ENCODE measurements at regions not wholly inside any gene's neighbourhood (a gene's known extent, or its start where the extent isn't known, plus 50 kb on each side); places are given as distances from the start of the nearest gene placed in this dataset.
"Not testable (repeated sequence)": the region's sequence is repeated elsewhere in the genome, so short reads cannot be mapped to it uniquely, and the experiment has no call there.

- Histone ChIP-seq H2BK120ac (ENCODE audit: low read depth, low read length, poor library complexity, severe bottlenecking) (no peak overlapping the region), H4K5ac (ENCODE audit: insufficient read length, low read depth, low read length) (no peak overlapping the region), H3K79me2 (ENCODE audit: insufficient read depth, low read length) (no peaks in the 10 kb centered on the region), H3K27me3 (ENCODE audit: insufficient read depth, low read length) (no peaks in the 10 kb centered on the region), H3K4me1 (ENCODE audit: insufficient read depth, low read length) (no peaks in the 10 kb centered on the region), H3K27ac (ENCODE audit: insufficient read length, low read depth, low read length) (no peak overlapping the region), H4K20me1 (ENCODE audit: control insufficient read depth, insufficient read depth, insufficient read length) (no peaks in the 10 kb centered on the region), H2BK5ac (ENCODE audit: insufficient read length, low read length) (no peak overlapping the region), H4K8ac (replicated peaks; ENCODE audit: insufficient read length, low read depth, low read length) (no peak overlapping the region), H2BK15ac (ENCODE audit: low read depth, low read length) (no peak overlapping the region), H3K9me3 (ENCODE audit: control insufficient read depth, low read depth, low read length) (no peaks in the 10 kb centered on the region), H3K14ac (ENCODE audit: insufficient read depth, low read length) (no peak overlapping the region), H3K4ac (ENCODE audit: low read depth, low read length) (no peak overlapping the region), H3K56ac (ENCODE audit: insufficient read length, low read depth, low read length) (no peak overlapping the region), H3K18ac (ENCODE audit: insufficient read length, low read depth, low read length) (no peak overlapping the region), H3K23me2 (ENCODE audit: insufficient read length, low read depth, low read length, poor library complexity, severe bottlenecking) (no peaks in the 10 kb centered on the region), H3K4me2 (ENCODE audit: insufficient read depth, insufficient read length, low read length) (no peak overlapping the region), H2AK5ac (ENCODE audit: insufficient read length, low read length) (no peak overlapping the region), H3T11ph (ENCODE audit: low read length) (no peak overlapping the region), H3K23ac (ENCODE audit: insufficient read length, low read depth, low read length) (no peak overlapping the region), H2BK20ac (ENCODE audit: low read depth, low read length, poor library complexity, severe bottlenecking) (no peak overlapping the region), H4K91ac (ENCODE audit: insufficient read length, low read depth, low read length) (no peak overlapping the region), H2BK12ac (ENCODE audit: insufficient read length, low read depth, low read length) (no peak overlapping the region), H3K79me1 (ENCODE audit: insufficient read depth, low read depth, low read length, poor library complexity, severe bottlenecking) (no peaks in the 10 kb centered on the region), H2AFZ (ENCODE audit: low read length) (no peak overlapping the region), H3K9ac (ENCODE audit: extremely low read depth, insufficient read length, low read length) (no peak overlapping the region)
- Mint-ChIP-seq H3K27me3 (ENCODE audit: low read depth) (no peaks in the 10 kb centered on the region; the same call in 1 of the 2 replicates), H3K4me1 (peaks cover 2 to 5% of the 10 kb centered on the region in 2 experiments; a peak in 2 of 4 replicates), H3K27ac (no peak overlapping the region), H3K4me3 (no peak overlapping the region), H3K9me3 (peaks cover 5 to 6% of the 10 kb centered on the region in 2 experiments; a peak in 4 of 5 replicates), H3K36me3 (ENCODE audit: insufficient read depth in 1 of 3, low read depth in 3 of 3) (peaks cover 0 to 3% (median 0%) of the 10 kb centered on the region in 3 experiments; a peak in 1 of 7 replicates)
- no CpG with 5 or more reads among the region's 2 CpGs for WGBS (ENCODE audit: extremely low coverage, insufficient read length, low lambda C conversion rate)
- no peak for TF ChIP-seq CTCF (conservative IDR thresholded peaks at IDR 0.05)
- no peak for DNase-seq
These were observed 223.2 kb upstream of the ONECUT1 start for GRCh38 chr15:53013329-53013728.

- not testable (repeated sequence) for DNase-seq; H3K27me3 ChIP-seq (ENCODE audit: insufficient read depth, low read length); H2BK5ac ChIP-seq (ENCODE audit: insufficient read length, low read length); H3K27me3 Mint-ChIP-seq (ENCODE audit: low read depth); H3K23me2 ChIP-seq (ENCODE audit: insufficient read length, low read depth, low read length, poor library complexity, severe bottlenecking); H3K4me1 ChIP-seq (ENCODE audit: insufficient read depth, low read length); H3K4me3 Mint-ChIP-seq; H4K20me1 ChIP-seq (ENCODE audit: control insufficient read depth, insufficient read depth, insufficient read length); H3K18ac ChIP-seq (ENCODE audit: insufficient read length, low read depth, low read length); H3K79me2 ChIP-seq (ENCODE audit: insufficient read depth, low read length); H2AK5ac ChIP-seq (ENCODE audit: insufficient read length, low read length); H3K4me2 ChIP-seq (ENCODE audit: insufficient read depth, insufficient read length, low read length); H3K23ac ChIP-seq (ENCODE audit: insufficient read length, low read depth, low read length); H3K9me3 Mint-ChIP-seq; H3K9ac ChIP-seq (ENCODE audit: extremely low read depth, insufficient read length, low read length); H3K4ac ChIP-seq (ENCODE audit: low read depth, low read length); H3K14ac ChIP-seq (ENCODE audit: insufficient read depth, low read length); H3T11ph ChIP-seq (ENCODE audit: low read length); H3K56ac ChIP-seq (ENCODE audit: insufficient read length, low read depth, low read length); H4K8ac ChIP-seq (replicated peaks; ENCODE audit: insufficient read length, low read depth, low read length); H2BK15ac ChIP-seq (ENCODE audit: low read depth, low read length); H3K79me1 ChIP-seq (ENCODE audit: insufficient read depth, low read depth, low read length, poor library complexity, severe bottlenecking); H2AFZ ChIP-seq (ENCODE audit: low read length); H2BK20ac ChIP-seq (ENCODE audit: low read depth, low read length, poor library complexity, severe bottlenecking); H3K4me1 Mint-ChIP-seq; H2BK12ac ChIP-seq (ENCODE audit: insufficient read length, low read depth, low read length); H3K36me3 Mint-ChIP-seq (ENCODE audit: insufficient read depth in 1 of 3, low read depth in 3 of 3); H4K91ac ChIP-seq (ENCODE audit: insufficient read length, low read depth, low read length); H3K9me3 ChIP-seq (ENCODE audit: control insufficient read depth, low read depth, low read length); H3K27ac ChIP-seq (ENCODE audit: insufficient read length, low read depth, low read length); H4K5ac ChIP-seq (ENCODE audit: insufficient read length, low read depth, low read length); H2BK120ac ChIP-seq (ENCODE audit: low read depth, low read length, poor library complexity, severe bottlenecking)
- peak overlapping the region in 1 of 3 experiments; percentile 42; a peak in 3 of 7 replicates for H3K27ac Mint-ChIP-seq
- WGBS (ENCODE audit: extremely low coverage, insufficient read length, low lambda C conversion rate): no CpG with 5 or more reads among the region's 2 CpGs
These were observed 221.6 kb upstream of the ONECUT1 start for GRCh38 chr15:53011779-53012178.
